Femur (tissue), 1 donor: ENCODE measurements at regions not wholly inside any gene's neighbourhood (a gene's known extent, or its start where the extent isn't known, plus 50 kb on each side); places are given as distances from the start of the nearest gene placed in this dataset.

ENCODE experiments used
- DNase-seq: peaks from one replicate; pipeline ENCODE4 v3.0.0-alpha.2; 2017

DNA sequence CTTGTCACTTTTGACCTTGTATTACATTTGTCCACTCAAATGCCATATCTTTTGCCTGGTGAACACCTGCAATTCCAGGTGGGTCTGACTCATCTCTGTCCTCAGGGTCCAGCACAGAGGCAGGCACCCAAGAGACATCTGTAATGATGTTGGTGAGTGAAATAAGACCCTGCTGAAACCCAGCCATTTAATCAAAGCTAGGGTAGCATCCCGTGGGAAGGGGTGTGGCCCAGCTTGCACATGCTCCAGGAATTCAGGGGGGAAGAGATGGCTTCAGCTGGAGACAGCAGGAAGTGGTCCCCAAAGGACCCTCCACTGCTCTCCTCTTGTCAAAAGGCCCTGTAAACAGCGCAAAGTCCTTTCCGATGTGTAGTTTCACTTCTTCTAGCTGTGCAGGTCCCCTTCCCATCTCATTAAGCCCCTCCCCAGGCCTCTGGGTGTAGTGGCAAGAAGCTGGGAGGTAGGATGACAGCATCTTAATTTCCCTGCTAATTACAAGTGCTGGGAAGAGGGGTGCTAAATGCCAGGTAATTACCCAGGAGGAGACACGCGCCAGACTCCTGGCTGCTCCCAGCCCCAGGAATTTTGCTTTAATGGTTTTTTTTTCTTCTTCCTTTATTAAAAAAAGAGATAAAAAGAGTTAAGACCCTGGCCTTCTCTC, 54.4 kb upstream of the TRABD2B start:
- no peak for DNase-seq

DNA sequence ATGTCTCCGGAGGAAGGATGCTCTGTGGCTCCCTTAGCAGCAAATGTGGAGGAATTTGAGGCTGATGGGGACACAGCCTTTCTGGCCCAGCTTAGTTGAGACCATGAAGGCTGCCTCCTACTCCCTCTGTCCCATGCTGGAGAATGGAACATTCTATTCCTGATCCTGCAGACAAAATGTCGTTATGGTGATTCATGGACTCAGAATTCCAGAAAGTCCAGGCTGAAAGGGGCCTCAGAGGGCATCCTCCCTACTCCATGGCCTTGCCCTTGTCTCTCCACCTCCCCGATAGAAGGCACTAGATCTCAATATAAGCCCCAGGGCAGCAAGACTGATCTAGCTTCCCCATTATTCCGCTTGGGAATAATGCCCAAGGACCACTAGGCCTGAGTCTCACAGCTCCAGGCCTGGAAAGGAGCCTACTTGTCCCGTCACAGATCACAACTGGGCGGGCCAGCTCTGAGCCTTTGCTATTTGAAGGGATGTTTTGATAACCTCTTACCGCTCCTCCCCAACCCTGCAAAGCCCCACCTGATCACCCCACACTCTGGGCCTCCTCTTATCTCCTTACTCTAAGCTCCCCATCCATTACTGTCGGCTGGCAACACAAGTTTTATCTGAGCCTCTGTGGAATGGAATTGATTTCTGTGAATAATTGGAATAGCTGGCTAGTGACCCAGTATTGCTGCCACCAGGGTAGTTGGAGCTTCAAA, 52.8 kb upstream of the TRABD2B start:
- no peak for DNase-seq

DNA sequence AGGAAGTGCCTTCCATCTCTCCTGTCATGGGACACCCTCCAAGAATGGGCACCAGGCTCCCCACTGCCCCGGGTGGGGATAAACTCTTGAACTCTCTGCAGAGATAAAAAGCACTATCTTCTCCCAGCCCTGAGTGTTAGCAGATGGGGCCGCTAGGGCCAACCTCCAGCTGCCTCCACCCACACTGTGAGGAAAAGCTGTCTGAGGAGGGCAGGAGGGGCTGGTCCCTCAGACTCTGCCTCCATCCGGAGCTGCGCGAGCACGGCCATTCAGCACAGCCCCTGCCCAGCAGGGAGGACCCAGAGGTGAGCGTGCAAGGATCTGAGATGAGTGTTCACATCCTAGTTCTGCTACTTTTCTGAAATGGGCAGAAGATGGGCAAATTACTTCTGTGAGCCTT, 51.8 kb upstream of the TRABD2B start:
- no peak for DNase-seq

DNA sequence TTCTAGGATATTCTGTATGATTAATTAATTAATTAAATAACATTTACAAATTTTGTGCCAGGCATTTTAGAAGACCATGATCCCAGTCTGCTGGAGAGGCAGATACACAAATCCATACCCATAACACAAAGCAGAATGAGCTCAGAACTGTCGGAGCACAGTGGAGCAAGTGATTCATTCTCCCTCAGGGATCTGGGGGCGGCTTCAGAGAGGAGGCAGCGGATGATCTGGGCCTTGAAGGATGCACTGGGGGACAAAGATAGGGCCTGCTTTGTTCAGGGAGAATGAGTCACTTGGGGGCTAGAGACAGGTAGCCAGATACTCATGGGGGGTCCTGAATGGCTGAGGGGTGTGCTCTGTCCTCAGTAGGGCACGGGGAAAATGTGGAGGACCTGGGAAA, 50.9 kb upstream of the TRABD2B start:
- DNase-seq: no peak

DNA sequence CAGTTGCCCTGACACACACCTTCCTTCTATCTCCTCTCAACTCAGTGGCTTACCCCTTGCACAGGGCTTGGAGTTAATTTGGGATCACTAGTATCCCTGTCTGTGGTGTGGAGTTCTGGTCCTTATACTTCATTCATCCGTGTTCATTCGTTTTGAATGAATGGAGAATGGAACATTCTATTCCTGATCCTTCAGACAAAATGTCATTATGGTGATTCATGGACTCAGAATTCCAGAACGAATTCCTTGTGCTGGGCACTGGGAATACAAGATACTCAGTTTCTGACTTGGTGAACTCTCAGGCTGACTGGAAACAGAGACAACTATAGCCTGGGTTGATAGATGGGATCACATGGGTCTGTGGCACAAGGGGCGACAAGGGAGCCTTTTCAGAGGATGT, 49.9 kb upstream of the TRABD2B start:
- no peak for DNase-seq
